Progenitor cell of endocrine pancreas (in vitro differentiated cells): ENCODE measurements at regions not wholly inside any gene's neighbourhood (a gene's known extent, or its start where the extent isn't known, plus 50 kb on each side); places are given as distances from the start of the nearest gene placed in this dataset.
"Not testable (repeated sequence)": the region's sequence is repeated elsewhere in the genome, so short reads cannot be mapped to it uniquely, and the experiment has no call there.

Source experiments
- DNase-seq: peaks from one replicate; pipeline ENCODE4 v3.0.0; 2021; ENCODE audit warnings: low spot score; ENCODE audit not compliant: unreplicated experiment
- H3K27ac Mint-ChIP-seq: 2 replicates; pipeline ENCODE4 v1.8.0; 2021; ENCODE audit warnings: mild to moderate bottlenecking, moderate library complexity, mixed read lengths
- H3K27me3 Mint-ChIP-seq: 2 replicates; pipeline ENCODE4 v1.8.0; 2021; ENCODE audit warnings: mixed read lengths
- H3K36me3 Mint-ChIP-seq: 2 replicates; pipeline ENCODE4 v1.8.0; 2022; ENCODE audit warnings: mixed read lengths; ENCODE audit not compliant: insufficient read depth
- H3K4me1 Mint-ChIP-seq: 2 replicates; pipeline ENCODE4 v1.8.0; 2021; ENCODE audit warnings: low read depth, mixed read lengths
- H3K4me3 Mint-ChIP-seq: 2 replicates; pipeline ENCODE4 v1.8.0; 2021; ENCODE audit warnings: low read depth, mild to moderate bottlenecking, moderate library complexity, mixed read lengths
- H3K9me3 Mint-ChIP-seq: 2 replicates; pipeline ENCODE4 v1.8.0; 2021; ENCODE audit warnings: low read depth, mixed read lengths

GRCh38 chr7:153993402-153993801, 58.8 kb upstream of the DPP6 start:
- H3K36me3 Mint-ChIP-seq, DNase-seq, H3K27me3 Mint-ChIP-seq, H3K27ac Mint-ChIP-seq, H3K4me1 Mint-ChIP-seq, H3K4me3 Mint-ChIP-seq: not testable (repeated sequence)
- peaks cover 31% of the 10 kb centered on the region for H3K9me3 Mint-ChIP-seq

- not testable (repeated sequence) for H3K4me3 Mint-ChIP-seq, H3K4me1 Mint-ChIP-seq, DNase-seq, H3K27me3 Mint-ChIP-seq, H3K27ac Mint-ChIP-seq, H3K36me3 Mint-ChIP-seq
- H3K9me3 Mint-ChIP-seq = peaks cover 21% of the 10 kb centered on the region
Measured at GRCh38 chr7:153998896-153999295, 53.3 kb upstream of the DPP6 start.
